ENCODE measurements at regions not wholly inside any gene's neighbourhood (a gene's known extent, or its start where the extent isn't known, plus 50 kb on each side); places are given as distances from the start of the nearest gene placed in this dataset.

- H3K4me3 ChIP-seq (ENCODE audit: low read depth, low read length), result no peak overlapping the region
- POLR2A ChIA-PET, result interaction anchor here (0.8 to 2.6 kb wide), 2 partner anchors 12 to 41 kb away, joined by 4 to 9 read pairs; no protein-coding TSS in a partner anchor
- DNase-seq (ENCODE audit: low read depth, low spot score), result no peak
- CTCF ChIA-PET, result interaction anchor here (0.6 to 2.5 kb wide), 7 partner anchors 10 to 55 kb away, joined by 3 to 15 read pairs (median 6); no protein-coding TSS in a partner anchor
- TF ChIP-seq CTCF (IDR thresholded peaks at IDR 0.05; ENCODE audit: insufficient read depth, low read length, missing control alignments), result peak; percentile 50
Observed at GRCh38 chr9:696332-697323, 144.9 kb upstream of the DMRT1 start.

GRCh38 chr9:698276-698675 is 143.2 kb upstream of the DMRT1 start:
- ChIA-PET CTCF (interaction anchor here (0.9 to 2.5 kb wide), 3 partner anchors 12 to 40 kb away, joined by 3 to 15 read pairs (median 4); no protein-coding TSS in a partner anchor), POLR2A (interaction anchor here (2.6 kb wide), 1 partner anchor 13 kb away, joined by 9 read pairs; no protein-coding TSS in a partner anchor)
- TF ChIP-seq CTCF (IDR thresholded peaks at IDR 0.05; ENCODE audit: insufficient read depth, low read length, missing control alignments), result no peak
- no peak overlapping the region for H3K4me3 ChIP-seq (ENCODE audit: low read depth, low read length)
- DNase-seq (ENCODE audit: low read depth, low spot score), result no peak

GRCh38 chr9:698954-699353 is 142.5 kb upstream of the DMRT1 start:
- ChIA-PET CTCF (interaction anchor here (1.5 kb wide), 1 partner anchor 11 kb away, joined by 3 read pairs; no protein-coding TSS in a partner anchor), POLR2A (interaction anchor here (2.6 kb wide), 1 partner anchor 14 kb away, joined by 9 read pairs; no protein-coding TSS in a partner anchor)
- no peak for DNase-seq (ENCODE audit: low read depth, low spot score)
- H3K4me3 ChIP-seq (ENCODE audit: low read depth, low read length), result no peak overlapping the region
- TF ChIP-seq CTCF (IDR thresholded peaks at IDR 0.05; ENCODE audit: insufficient read depth, low read length, missing control alignments), result no peak

GRCh38 chr9:699396-699795 is 142.1 kb upstream of the DMRT1 start:
- no peak for DNase-seq (ENCODE audit: low read depth, low spot score)
- H3K4me3 ChIP-seq (ENCODE audit: low read depth, low read length), result no peak overlapping the region
- CTCF ChIA-PET, result interaction anchor here (1.5 kb wide), 1 partner anchor 11 kb away, joined by 3 read pairs; no protein-coding TSS in a partner anchor
- POLR2A ChIA-PET, result no interaction called here
- TF ChIP-seq CTCF (IDR thresholded peaks at IDR 0.05; ENCODE audit: insufficient read depth, low read length, missing control alignments), result no peak

GRCh38 chr9:700365-701282 is 140.9 kb upstream of the DMRT1 start:
- DNase-seq (ENCODE audit: low read depth, low spot score), result no peak
- no peak overlapping the region for H3K4me3 ChIP-seq (ENCODE audit: low read depth, low read length)
- POLR2A ChIA-PET, result no interaction called here
- CTCF ChIA-PET, result interaction anchor here (0.8 kb wide), 1 partner anchor 50 kb away, joined by 3 read pairs; no protein-coding TSS in a partner anchor
- TF ChIP-seq CTCF (IDR thresholded peaks at IDR 0.05; ENCODE audit: insufficient read depth, low read length, missing control alignments), result no peak
